ENCODE measurements at regions not wholly inside any gene's neighbourhood (a gene's known extent, or its start where the extent isn't known, plus 50 kb on each side); places are given as distances from the start of the nearest gene placed in this dataset.

DNA sequence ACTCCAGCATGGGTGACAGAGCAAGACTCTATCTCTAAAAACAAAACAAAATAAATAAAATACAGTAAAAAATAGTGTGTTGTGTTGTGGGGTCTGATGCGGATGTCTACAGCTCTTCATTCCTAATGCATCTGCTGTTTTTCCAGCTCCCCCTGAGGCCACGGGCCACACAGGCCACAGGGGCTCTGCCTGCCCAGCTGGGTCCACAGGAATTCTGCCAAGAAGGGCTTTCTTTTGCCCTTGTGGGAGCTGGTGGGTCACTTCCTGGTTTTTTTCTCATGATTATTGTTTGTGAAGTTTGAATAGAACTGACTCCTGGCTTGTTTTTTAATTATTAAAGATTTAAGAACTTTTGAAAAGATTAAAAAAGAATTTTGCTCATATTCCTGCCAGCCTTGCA, 67.4 kb upstream of the CLDN5 start:
- no peak for DNase-seq
- Mint-ChIP-seq H3K27me3 (ENCODE audit: insufficient read depth) (peaks cover 36% of the 10 kb centered on the region), H3K36me3 (ENCODE audit: low read depth) (no peaks in the 10 kb centered on the region), H3K4me1 (ENCODE audit: low read depth) (no peaks in the 10 kb centered on the region), H3K9me3 (no peaks in the 10 kb centered on the region), H3K4me3 (no peak overlapping the region), H3K27ac (no peak overlapping the region)
- no peak for TF ChIP-seq CTCF (IDR thresholded peaks at IDR 0.05)

- Mint-ChIP-seq H3K9me3 (no peaks in the 10 kb centered on the region), H3K27ac (no peak overlapping the region), H3K4me1 (ENCODE audit: low read depth) (no peaks in the 10 kb centered on the region), H3K4me3 (no peak overlapping the region), H3K27me3 (ENCODE audit: insufficient read depth) (peaks cover 29% of the 10 kb centered on the region), H3K36me3 (ENCODE audit: low read depth) (no peaks in the 10 kb centered on the region)
- no peak for TF ChIP-seq CTCF (IDR thresholded peaks at IDR 0.05)
- no peak for DNase-seq
Observed at GRCh38 chr22:19592464-19592863, 68.3 kb upstream of the CLDN5 start.

- H3K36me3 Mint-ChIP-seq (ENCODE audit: low read depth) = no peaks in the 10 kb centered on the region
- H3K27me3 Mint-ChIP-seq (ENCODE audit: insufficient read depth) = peaks cover 36% of the 10 kb centered on the region
- DNase-seq = no peak
- H3K4me1 Mint-ChIP-seq (ENCODE audit: low read depth) = no peaks in the 10 kb centered on the region
- no peak overlapping the region for H3K4me3 Mint-ChIP-seq
- no peak for TF ChIP-seq CTCF (IDR thresholded peaks at IDR 0.05)
- no peaks in the 10 kb centered on the region for H3K9me3 Mint-ChIP-seq
- no peak overlapping the region for H3K27ac Mint-ChIP-seq
Observed at GRCh38 chr22:19593991-19594569, 69.9 kb upstream of the CLDN5 start.

GRCh38 chr22:19595532-19595931, 71.3 kb upstream of the CLDN5 start:
- Mint-ChIP-seq H3K4me3 (no peak overlapping the region), H3K9me3 (no peaks in the 10 kb centered on the region), H3K4me1 (ENCODE audit: low read depth) (no peaks in the 10 kb centered on the region), H3K27me3 (ENCODE audit: insufficient read depth) (peaks cover 36% of the 10 kb centered on the region), H3K36me3 (ENCODE audit: low read depth) (no peaks in the 10 kb centered on the region), H3K27ac (no peak overlapping the region)
- no peak for TF ChIP-seq CTCF (IDR thresholded peaks at IDR 0.05)
- DNase-seq = no peak

GRCh38 chr22:19596680-19597398, 72.6 kb upstream of the CLDN5 start:
- DNase-seq = no peak
- H3K27me3 Mint-ChIP-seq (ENCODE audit: insufficient read depth) = peaks cover 36% of the 10 kb centered on the region
- H3K4me1 Mint-ChIP-seq (ENCODE audit: low read depth) = no peaks in the 10 kb centered on the region
- no peaks in the 10 kb centered on the region for H3K36me3 Mint-ChIP-seq (ENCODE audit: low read depth)
- H3K27ac Mint-ChIP-seq = no peak overlapping the region
- H3K4me3 Mint-ChIP-seq = no peak overlapping the region
- no peaks in the 10 kb centered on the region for H3K9me3 Mint-ChIP-seq
- no peak for TF ChIP-seq CTCF (IDR thresholded peaks at IDR 0.05)
